Neural cell (in vitro differentiated cells): ENCODE measurements at regions not wholly inside any gene's neighbourhood (a gene's known extent, or its start where the extent isn't known, plus 50 kb on each side); places are given as distances from the start of the nearest gene placed in this dataset.

Source experiments
- H2AFZ ChIP-seq: fragments of 200-600, 300-800 bp; sonication (generic), shearing (Covaris generic); 2 replicates; pipeline ENCODE4 v1.6.0; 2014; ENCODE audit warnings: low read depth, mild to moderate bottlenecking, antibody characterized with exemption, low read length, moderate library complexity
- H3F3A ChIP-seq: fragments of 200-600 bp; shearing (Covaris generic); 2 replicates; pipeline ENCODE4 v1.6.1; 2016; ENCODE audit warnings: mild to moderate bottlenecking, moderate library complexity, mixed read lengths, antibody characterized with exemption, low read length; ENCODE audit not compliant: insufficient read depth, poor library complexity, severe bottlenecking
- H3K27ac ChIP-seq: fragments of 200-600, 300-800 bp; sonication (generic), shearing (Covaris generic); 2 replicates; pipeline ENCODE4 v1.5.1; 2014; ENCODE audit warnings: mild to moderate bottlenecking, low read length, moderate library complexity
- H3K27me3 ChIP-seq: fragments of 300-800, 200-600 bp; sonication (generic), shearing (Covaris generic); 2 replicates; pipeline ENCODE4 v1.6.0; 2014; ENCODE audit warnings: mild to moderate bottlenecking, low read depth, low read length, moderate library complexity; ENCODE audit not compliant: insufficient read depth
- H3K36me3 ChIP-seq: fragments of 300-800, 200-600 bp; sonication (generic), shearing (Covaris generic); 2 replicates; pipeline ENCODE4 v1.5.1; 2014; ENCODE audit warnings: mild to moderate bottlenecking, antibody characterized with exemption, low read length, moderate library complexity; ENCODE audit not compliant: insufficient read depth
- H3K4me2 ChIP-seq: fragments of 300-800, 200-600 bp; sonication (generic), shearing (Covaris generic); 2 replicates; pipeline ENCODE4 v1.6.0; 2014; ENCODE audit warnings: mild to moderate bottlenecking, low read length
- H3K4me3 ChIP-seq: fragments of 300-800, 200-600 bp; sonication (generic), shearing (Covaris generic); 2 replicates; pipeline ENCODE4 v1.5.1; 2014; ENCODE audit warnings: mild to moderate bottlenecking, low read length, moderate library complexity
- H3K79me2 ChIP-seq: fragments of 200-600 bp; shearing (Covaris generic); replicated peaks from 2 replicates; pipeline ENCODE4 v1.6.0; 2014; ENCODE audit warnings: mild to moderate bottlenecking, low read length, moderate library complexity; ENCODE audit not compliant: insufficient read depth
- H3K9ac ChIP-seq: fragments of 300-800, 200-600 bp; sonication (generic), shearing (Covaris generic); 2 replicates; pipeline ENCODE4 v1.6.1; 2016; ENCODE audit warnings: mild to moderate bottlenecking, low read length, mixed read lengths
- H3K9me2 ChIP-seq: fragments of 200-600 bp; shearing (Covaris generic); 2 replicates; pipeline ENCODE4 v1.6.1; 2016; ENCODE audit warnings: mild to moderate bottlenecking, low read length, mixed read lengths; ENCODE audit not compliant: insufficient read depth
- H3K9me3 ChIP-seq: fragments of 200-600, 300-800 bp; sonication (generic), shearing (Covaris generic); 2 replicates; pipeline ENCODE4 v1.6.1; 2016; ENCODE audit warnings: mild to moderate bottlenecking, mixed run types, low read length, moderate library complexity, mixed read lengths
- H4K20me1 ChIP-seq: fragments of 200-600 bp; shearing (Covaris generic); 2 replicates; pipeline ENCODE4 v1.6.1; 2016; ENCODE audit warnings: mild to moderate bottlenecking, mixed run types; ENCODE audit not compliant: insufficient read depth
- EP300 ChIP-seq: fragments of 450-650 bp; conservative IDR thresholded peaks from 2 replicates; pipeline ENCODE4 v1.6.1; 2014; ENCODE audit warnings: antibody characterized with exemption, mild to moderate bottlenecking, moderate library complexity; ENCODE audit not compliant: poor library complexity, severe bottlenecking
- EZH2 ChIP-seq: fragments of 200-600, 300-800 bp; shearing (Covaris generic), sonication (generic); IDR thresholded peaks from 2 replicates; pipeline ENCODE4 v1.6.1; 2014; ENCODE audit warnings: antibody characterized with exemption, low read length, borderline replicate concordance, mild to moderate bottlenecking; ENCODE audit not compliant: insufficient read depth, poor library complexity, severe bottlenecking
- MXI1 ChIP-seq: fragments of 450-650 bp; conservative IDR thresholded peaks from 2 replicates; pipeline ENCODE4 v1.6.1; 2014; ENCODE audit warnings: antibody characterized with exemption, mild to moderate bottlenecking; ENCODE audit not compliant: poor library complexity, severe bottlenecking
- POLR2AphosphoS5 ChIP-seq: IDR thresholded peaks from 2 replicates; pipeline ENCODE4 v1.6.1; 2012
- RAD21 ChIP-seq: fragments of 450-650 bp; conservative IDR thresholded peaks from 2 replicates; pipeline ENCODE4 v1.6.1; 2014; ENCODE audit warnings: antibody characterized with exemption, mild to moderate bottlenecking, moderate library complexity
- REST ChIP-seq: IDR thresholded peaks from 2 replicates; pipeline ENCODE4 v1.6.1; 2012; ENCODE audit warnings: borderline replicate concordance
- SMC3 ChIP-seq: fragments of 450-650 bp; conservative IDR thresholded peaks from 2 replicates; pipeline ENCODE4 v1.6.1; 2014; ENCODE audit warnings: antibody characterized with exemption, mild to moderate bottlenecking, moderate library complexity; ENCODE audit not compliant: poor library complexity
- TAF1 ChIP-seq: IDR thresholded peaks from 2 replicates; pipeline ENCODE4 v1.6.1; 2012; ENCODE audit warnings: low read depth
- TF ChIP-seq, protein P1 (sequence below): fragments of 450-650 bp; IDR thresholded peaks from 2 replicates; pipeline ENCODE4 v1.5.1; 2014; ENCODE audit warnings: antibody characterized with exemption, mild to moderate bottlenecking, moderate library complexity; ENCODE audit not compliant: poor library complexity, severe bottlenecking

DNA sequence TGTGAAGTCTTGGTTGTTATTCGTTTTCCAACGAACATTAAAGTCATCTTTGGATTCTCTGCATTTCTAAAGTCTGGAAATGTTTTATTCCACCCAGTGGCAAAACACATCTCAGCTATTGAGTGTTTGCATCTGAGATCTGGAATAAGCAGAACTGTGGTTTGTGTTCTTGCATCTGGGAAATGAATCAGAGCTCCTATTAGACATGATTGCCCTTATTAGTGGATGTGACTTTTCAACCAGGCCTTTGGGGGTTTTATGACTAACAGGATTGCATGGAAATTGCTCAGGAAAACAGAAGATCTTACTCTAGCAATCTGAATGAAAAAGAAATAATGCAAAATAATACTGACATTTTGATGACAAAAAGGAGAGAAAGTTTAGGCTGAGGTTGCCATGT lies 488.8 kb downstream of the IRS2 start:
- TF ChIP-seq EP300 (no peak), MXI1 (no peak), POLR2AphosphoS5 (no peak), TAF1 (no peak), REST (no peak), EZH2 (no peak), RAD21 (no peak), SMC3 (no peak)
- TF ChIP-seq, protein P1, sequence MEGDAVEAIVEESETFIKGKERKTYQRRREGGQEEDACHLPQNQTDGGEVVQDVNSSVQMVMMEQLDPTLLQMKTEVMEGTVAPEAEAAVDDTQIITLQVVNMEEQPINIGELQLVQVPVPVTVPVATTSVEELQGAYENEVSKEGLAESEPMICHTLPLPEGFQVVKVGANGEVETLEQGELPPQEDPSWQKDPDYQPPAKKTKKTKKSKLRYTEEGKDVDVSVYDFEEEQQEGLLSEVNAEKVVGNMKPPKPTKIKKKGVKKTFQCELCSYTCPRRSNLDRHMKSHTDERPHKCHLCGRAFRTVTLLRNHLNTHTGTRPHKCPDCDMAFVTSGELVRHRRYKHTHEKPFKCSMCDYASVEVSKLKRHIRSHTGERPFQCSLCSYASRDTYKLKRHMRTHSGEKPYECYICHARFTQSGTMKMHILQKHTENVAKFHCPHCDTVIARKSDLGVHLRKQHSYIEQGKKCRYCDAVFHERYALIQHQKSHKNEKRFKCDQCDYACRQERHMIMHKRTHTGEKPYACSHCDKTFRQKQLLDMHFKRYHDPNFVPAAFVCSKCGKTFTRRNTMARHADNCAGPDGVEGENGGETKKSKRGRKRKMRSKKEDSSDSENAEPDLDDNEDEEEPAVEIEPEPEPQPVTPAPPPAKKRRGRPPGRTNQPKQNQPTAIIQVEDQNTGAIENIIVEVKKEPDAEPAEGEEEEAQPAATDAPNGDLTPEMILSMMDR, result no peak
- Histone ChIP-seq H3K9me2 (no peaks in the 10 kb centered on the region), H2AFZ (no peak overlapping the region), H3K9me3 (no peaks in the 10 kb centered on the region), H4K20me1 (no peaks in the 10 kb centered on the region), H3K4me3 (no peak overlapping the region), H3K4me2 (no peak overlapping the region), H3K27ac (no peak overlapping the region), H3K9ac (no peak overlapping the region), H3F3A (no peaks in the 10 kb centered on the region), H3K27me3 (no peaks in the 10 kb centered on the region), H3K79me2 (no peaks in the 10 kb centered on the region), H3K36me3 (no peaks in the 10 kb centered on the region)

- H3K27me3 ChIP-seq, result no peaks in the 10 kb centered on the region
- no peak overlapping the region for H3K9ac ChIP-seq
- no peak overlapping the region for H3K4me3 ChIP-seq
- no peaks in the 10 kb centered on the region for H3F3A ChIP-seq
- no peaks in the 10 kb centered on the region for H4K20me1 ChIP-seq
- H3K36me3 ChIP-seq, result no peaks in the 10 kb centered on the region
- no peak overlapping the region for H3K4me2 ChIP-seq
- no peaks in the 10 kb centered on the region for H3K9me3 ChIP-seq
- no peaks in the 10 kb centered on the region for H3K79me2 ChIP-seq
- H2AFZ ChIP-seq, result no peak overlapping the region
- H3K27ac ChIP-seq, result no peak overlapping the region
- TF ChIP-seq REST, result no peak
- no peak for TF ChIP-seq POLR2AphosphoS5
- no peaks in the 10 kb centered on the region for H3K9me2 ChIP-seq
Observed at GRCh38 chr13:109293166-109293565, 493.2 kb downstream of the IRS2 start.
